ENCODE measurements at regions not wholly inside any gene's neighbourhood (a gene's known extent, or its start where the extent isn't known, plus 50 kb on each side); places are given as distances from the start of the nearest gene placed in this dataset.

- no peak overlapping the region for H3K27ac Mint-ChIP-seq
- DNase-seq (no peak), ATAC-seq (no peak)
- no peak overlapping the region for H3K4me3 Mint-ChIP-seq
- H3K27me3 Mint-ChIP-seq, result no peaks in the 10 kb centered on the region
- peaks cover 0 to 26% (median 11%) of the 10 kb centered on the region in 9 donors for H3K9me3 Mint-ChIP-seq
- peaks cover 0 to 4% (median 0%) of the 10 kb centered on the region in 3 donors for H3K36me3 Mint-ChIP-seq
- POLR2A ChIA-PET, result no interaction called here
- no peaks in the 10 kb centered on the region for H3K4me1 Mint-ChIP-seq
Observed at GRCh38 chr13:69180034-69180433, 927.6 kb upstream of the ATXN8OS start.

- H3K9me3 Mint-ChIP-seq, result peaks cover 0 to 20% (median 4%) of the 10 kb centered on the region in 9 donors
- H3K36me3 Mint-ChIP-seq, result no peaks in the 10 kb centered on the region
- no peak overlapping the region for H3K27ac Mint-ChIP-seq
- no peaks in the 10 kb centered on the region for H3K4me1 Mint-ChIP-seq
- ATAC-seq (no peak), DNase-seq (no peak)
- H3K27me3 Mint-ChIP-seq, result no peaks in the 10 kb centered on the region
- POLR2A ChIA-PET, result no interaction called here
- H3K4me3 Mint-ChIP-seq, result no peak overlapping the region
Observed at GRCh38 chr13:69178000-69178399, 929.6 kb upstream of the ATXN8OS start.

- POLR2A ChIA-PET, result no interaction called here
Observed at GRCh38 chr13:69168436-69168835, 939.2 kb upstream of the ATXN8OS start.

GRCh38 chr13:69155136-69155535 is 952.5 kb upstream of the ATXN8OS start:
- Mint-ChIP-seq H3K4me1 (no peaks in the 10 kb centered on the region), H3K4me3 (no peak overlapping the region), H3K36me3 (peaks cover 0 to 4% (median 0%) of the 10 kb centered on the region in 3 donors), H3K27ac (no peak overlapping the region), H3K27me3 (no peaks in the 10 kb centered on the region), H3K9me3 (peaks cover 3 to 26% (median 11%) of the 10 kb centered on the region in 9 donors)
- POLR2A ChIA-PET, result no interaction called here
- ATAC-seq, result no peak
- DNase-seq, result no peak

More at GRCh38 chr13:69168436-69168835, 939.2 kb upstream of the ATXN8OS start:
- peaks cover 0 to 8% (median 2%) of the 10 kb centered on the region in 9 donors for H3K9me3 Mint-ChIP-seq
- no peaks in the 10 kb centered on the region for H3K27me3 Mint-ChIP-seq
- no peak for DNase-seq
- H3K4me3 Mint-ChIP-seq, result no peak overlapping the region
- no peak overlapping the region for H3K27ac Mint-ChIP-seq
- no peak for ATAC-seq
- H3K36me3 Mint-ChIP-seq, result no peaks in the 10 kb centered on the region
- H3K4me1 Mint-ChIP-seq, result no peaks in the 10 kb centered on the region

- no peak for DNase-seq
- H3K4me1 Mint-ChIP-seq, result no peaks in the 10 kb centered on the region
- ATAC-seq, result no peak
- H3K4me3 Mint-ChIP-seq, result no peak overlapping the region
- peaks cover 0 to 19% (median 6%) of the 10 kb centered on the region in 9 donors for H3K9me3 Mint-ChIP-seq
- POLR2A ChIA-PET, result no interaction called here
- no peaks in the 10 kb centered on the region for H3K36me3 Mint-ChIP-seq
- no peaks in the 10 kb centered on the region for H3K27me3 Mint-ChIP-seq
- H3K27ac Mint-ChIP-seq, result no peak overlapping the region
Observed at GRCh38 chr13:69142101-69142500, 965.5 kb upstream of the ATXN8OS start.

GRCh38 chr13:69124996-69125395 is 982.6 kb upstream of the ATXN8OS start:
- Mint-ChIP-seq H3K36me3 (peaks cover 0 to 5% (median 0%) of the 10 kb centered on the region in 3 donors), H3K27ac (no peak overlapping the region)

GRCh38 chr13:69109891-69110525 is 997.6 kb upstream of the ATXN8OS start:
- Mint-ChIP-seq H3K9me3 (peaks cover 0 to 39% (median 9%) of the 10 kb centered on the region in 9 donors), H3K27me3 (no peaks in the 10 kb centered on the region), H3K27ac (no peak overlapping the region), H3K36me3 (peaks cover 0 to 7% (median 0%) of the 10 kb centered on the region in 3 donors), H3K4me1 (no peaks in the 10 kb centered on the region), H3K4me3 (no peak overlapping the region)
- ATAC-seq (no peak), DNase-seq (no peak)
- POLR2A ChIA-PET, result no interaction called here

More at GRCh38 chr13:69124996-69125395, 982.6 kb upstream of the ATXN8OS start:
- no peak for ATAC-seq
- POLR2A ChIA-PET, result no interaction called here
- Mint-ChIP-seq H3K4me1 (no peaks in the 10 kb centered on the region), H3K9me3 (peaks cover 0 to 65% (median 29%) of the 10 kb centered on the region in 9 donors), H3K4me3 (no peak overlapping the region), H3K27me3 (no peaks in the 10 kb centered on the region)
- no peak for DNase-seq

- Mint-ChIP-seq H3K36me3 (peaks cover 0 to 7% (median 0%) of the 10 kb centered on the region in 3 donors), H3K4me1 (no peaks in the 10 kb centered on the region), H3K4me3 (no peak overlapping the region), H3K9me3 (peaks cover 0 to 52% (median 9%) of the 10 kb centered on the region in 9 donors), H3K27me3 (no peaks in the 10 kb centered on the region), H3K27ac (no peak overlapping the region)
- no peak for DNase-seq
- ATAC-seq, result no peak
- POLR2A ChIA-PET, result no interaction called here
Observed at GRCh38 chr13:69108486-69108885, 999.1 kb upstream of the ATXN8OS start.

GRCh38 chr13:69107436-69107835 is 1000.2 kb upstream of the ATXN8OS start:
- POLR2A ChIA-PET, result no interaction called here
- DNase-seq, result no peak
- H3K4me3 Mint-ChIP-seq, result no peak overlapping the region
- H3K4me1 Mint-ChIP-seq, result no peaks in the 10 kb centered on the region
- no peak for ATAC-seq
- H3K27ac Mint-ChIP-seq, result no peak overlapping the region
- peaks cover 0 to 7% (median 0%) of the 10 kb centered on the region in 3 donors for H3K36me3 Mint-ChIP-seq
- no peaks in the 10 kb centered on the region for H3K27me3 Mint-ChIP-seq
- H3K9me3 Mint-ChIP-seq, result peaks cover 0 to 47% (median 9%) of the 10 kb centered on the region in 9 donors

GRCh38 chr13:69101841-69102240 is 1005.8 kb upstream of the ATXN8OS start:
- Mint-ChIP-seq H3K4me3 (no peak overlapping the region), H3K36me3 (peaks cover 0 to 7% (median 0%) of the 10 kb centered on the region in 3 donors), H3K27me3 (no peaks in the 10 kb centered on the region), H3K9me3 (peaks cover 0 to 26% (median 5%) of the 10 kb centered on the region in 9 donors), H3K4me1 (no peaks in the 10 kb centered on the region), H3K27ac (no peak overlapping the region)
- POLR2A ChIA-PET, result no interaction called here
- no peak for ATAC-seq
- no peak for DNase-seq

GRCh38 chr13:69094485-69094884 is 1013.1 kb upstream of the ATXN8OS start:
- no peak overlapping the region for H3K27ac Mint-ChIP-seq
- POLR2A ChIA-PET, result no interaction called here
- DNase-seq, result no peak
- no peaks in the 10 kb centered on the region for H3K4me1 Mint-ChIP-seq
- H3K4me3 Mint-ChIP-seq, result no peak overlapping the region
- peaks cover 0 to 21% (median 2%) of the 10 kb centered on the region in 9 donors for H3K9me3 Mint-ChIP-seq
- no peaks in the 10 kb centered on the region for H3K27me3 Mint-ChIP-seq
- no peak for ATAC-seq
- no peaks in the 10 kb centered on the region for H3K36me3 Mint-ChIP-seq

GRCh38 chr13:69092615-69093322 is 1014.9 kb upstream of the ATXN8OS start:
- H3K4me3 Mint-ChIP-seq, result no peak overlapping the region
- DNase-seq (no peak), ATAC-seq (no peak)
- H3K9me3 Mint-ChIP-seq, result peaks cover 0 to 21% (median 2%) of the 10 kb centered on the region in 9 donors
- no peak overlapping the region for H3K27ac Mint-ChIP-seq
- H3K27me3 Mint-ChIP-seq, result no peaks in the 10 kb centered on the region
- POLR2A ChIA-PET, result no interaction called here
- H3K4me1 Mint-ChIP-seq, result no peaks in the 10 kb centered on the region
- no peaks in the 10 kb centered on the region for H3K36me3 Mint-ChIP-seq

- Mint-ChIP-seq H3K4me1 (no peaks in the 10 kb centered on the region), H3K9me3 (peaks cover 0 to 22% (median 8%) of the 10 kb centered on the region in 9 donors), H3K36me3 (no peaks in the 10 kb centered on the region), H3K27me3 (no peaks in the 10 kb centered on the region), H3K27ac (no peak overlapping the region), H3K4me3 (no peak overlapping the region)
- DNase-seq (no peak), ATAC-seq (no peak)
- POLR2A ChIA-PET, result no interaction called here
Observed at GRCh38 chr13:69077267-69077666, 1030.4 kb upstream of the ATXN8OS start.

Measured in naive thymus-derived CD8-positive, alpha-beta T cell (primary cell).